ENCODE measurements at regions not wholly inside any gene's neighbourhood (a gene's known extent, or its start where the extent isn't known, plus 50 kb on each side); places are given as distances from the start of the nearest gene placed in this dataset.

DNA sequence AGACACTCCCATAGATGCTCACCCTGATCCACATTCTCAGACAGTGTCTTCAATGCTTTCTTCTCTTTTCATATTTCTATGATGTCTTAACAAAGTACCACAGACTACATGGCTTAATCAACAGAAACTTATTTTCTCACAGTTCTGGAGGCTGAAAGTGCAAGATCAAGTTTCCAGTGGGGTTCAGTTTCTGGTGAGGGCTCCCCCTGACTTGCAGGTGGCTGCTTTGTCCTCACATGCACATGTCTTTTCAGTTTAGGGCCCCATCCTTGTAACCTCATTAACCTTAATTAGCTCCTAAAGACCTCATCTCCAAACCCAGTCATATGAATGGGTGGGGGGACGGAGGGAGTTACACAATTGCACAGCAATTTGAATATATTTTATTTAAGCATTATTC is 335.8 kb downstream of the AASDHPPT start:
- CTCF ChIA-PET, result no interaction called here
- WGBS (ENCODE audit: insufficient coverage), result no CpG with 5 or more reads among the region's 1 CpG

DNA sequence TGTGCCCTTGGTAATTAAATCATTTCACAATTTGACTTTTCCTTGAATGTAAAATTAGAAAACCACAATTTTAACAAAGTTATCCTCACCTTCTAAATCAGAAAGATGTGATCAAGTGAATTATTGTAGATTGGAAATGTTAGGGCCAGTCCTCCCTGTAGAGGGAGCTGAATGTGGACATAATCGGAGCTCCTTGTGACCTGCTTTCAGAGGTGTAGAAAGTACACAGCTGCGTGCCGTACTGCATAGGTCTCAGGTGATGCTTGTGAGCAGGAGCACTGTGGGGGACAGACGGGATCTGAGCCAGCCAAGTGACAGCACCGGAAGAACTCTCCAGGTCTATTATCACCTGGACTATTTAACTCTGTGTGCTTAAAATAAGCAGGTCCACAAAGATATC is 338.0 kb downstream of the AASDHPPT start:
- Histone ChIP-seq H3K4me1 (ENCODE audit: control extremely low read depth in 1 of 4, control insufficient read depth in 4 of 4, insufficient read depth in 4 of 4, low read length in 3 of 4) (no peaks in the 10 kb centered on the region), H3K9me3 (ENCODE audit: control extremely low read depth in 1 of 5, control insufficient read depth in 4 of 5, insufficient read depth in 2 of 5, low read depth in 1 of 5, low read length in 4 of 5) (no peaks in the 10 kb centered on the region), H3K27me3 (replicated peaks in 2 of 5; ENCODE audit: control insufficient read depth in 4 of 5, insufficient read depth in 5 of 5, low read length in 4 of 5) (no peaks in the 10 kb centered on the region), H3K36me3 (ENCODE audit: control insufficient read depth in 4 of 4, insufficient read depth in 4 of 4, low read length in 3 of 4) (no peaks in the 10 kb centered on the region), H3K4me3 (ENCODE audit: control insufficient read depth in 1 of 7, extremely low read depth in 1 of 7, insufficient read depth in 4 of 7, low read depth in 2 of 7, low read length in 6 of 7) (no peak overlapping the region), H3K27ac (ENCODE audit: insufficient read depth in 1 of 2, low read depth in 1 of 2, low read length in 2 of 2, poor library complexity in 1 of 2, severe bottlenecking in 2 of 2) (no peak overlapping the region)
- WGBS (ENCODE audit: insufficient coverage), result 96% methylated on average over 5 of the region's 5 CpGs
- DNase-seq, result no peak
- ChIA-PET POLR2A (no interaction called here), CTCF (no interaction called here)

More for the DNA sequence above, 335.8 kb downstream of the AASDHPPT start:
- no peaks in the 10 kb centered on the region for H3K27me3 ChIP-seq (replicated peaks in 2 of 5; ENCODE audit: control insufficient read depth in 4 of 5, insufficient read depth in 5 of 5, low read length in 4 of 5)
- DNase-seq, result no peak
- H3K27ac ChIP-seq (ENCODE audit: insufficient read depth in 1 of 2, low read depth in 1 of 2, low read length in 2 of 2, poor library complexity in 1 of 2, severe bottlenecking in 2 of 2), result no peak overlapping the region
- H3K4me1 ChIP-seq (ENCODE audit: control extremely low read depth in 1 of 4, control insufficient read depth in 4 of 4, insufficient read depth in 4 of 4, low read length in 3 of 4), result no peaks in the 10 kb centered on the region
- POLR2A ChIA-PET, result interaction anchor here (0.6 kb wide), 1 partner anchor 614 kb away, joined by 4 read pairs; no protein-coding TSS in a partner anchor
- no peak overlapping the region for H3K4me3 ChIP-seq (ENCODE audit: control insufficient read depth in 1 of 7, extremely low read depth in 1 of 7, insufficient read depth in 4 of 7, low read depth in 2 of 7, low read length in 6 of 7)
- H3K9me3 ChIP-seq (ENCODE audit: control extremely low read depth in 1 of 5, control insufficient read depth in 4 of 5, insufficient read depth in 2 of 5, low read depth in 1 of 5, low read length in 4 of 5), result no peaks in the 10 kb centered on the region
- H3K36me3 ChIP-seq (ENCODE audit: control insufficient read depth in 4 of 4, insufficient read depth in 4 of 4, low read length in 3 of 4), result no peaks in the 10 kb centered on the region

DNA sequence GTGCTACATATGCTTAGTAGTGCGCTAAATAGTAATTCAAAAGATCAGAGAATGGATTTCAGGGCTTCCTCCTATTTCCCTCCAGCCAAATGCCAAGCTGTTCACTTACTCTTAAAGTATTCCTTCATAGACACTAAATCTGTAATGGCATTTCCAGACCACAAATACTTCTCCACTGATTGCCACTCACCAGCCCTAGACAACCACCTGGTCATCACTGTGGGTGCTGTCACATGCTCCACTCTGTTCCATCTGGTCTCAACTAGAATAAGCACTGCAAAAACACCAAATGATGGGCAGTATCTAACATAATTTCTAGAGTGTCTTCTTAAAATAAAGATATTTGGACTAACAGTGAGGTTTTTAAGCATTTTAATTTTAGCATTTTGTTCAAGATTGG is 341.3 kb downstream of the AASDHPPT start:
- WGBS (ENCODE audit: insufficient coverage), result no CpG with 5 or more reads among the region's 1 CpG
- Histone ChIP-seq H3K9me3 (ENCODE audit: control extremely low read depth in 1 of 5, control insufficient read depth in 4 of 5, insufficient read depth in 2 of 5, low read depth in 1 of 5, low read length in 4 of 5) (no peaks in the 10 kb centered on the region), H3K27ac (ENCODE audit: insufficient read depth in 1 of 2, low read depth in 1 of 2, low read length in 2 of 2, poor library complexity in 1 of 2, severe bottlenecking in 2 of 2) (no peak overlapping the region), H3K4me3 (ENCODE audit: control insufficient read depth in 1 of 7, extremely low read depth in 1 of 7, insufficient read depth in 4 of 7, low read depth in 2 of 7, low read length in 6 of 7) (no peak overlapping the region), H3K27me3 (replicated peaks in 2 of 5; ENCODE audit: control insufficient read depth in 4 of 5, insufficient read depth in 5 of 5, low read length in 4 of 5) (no peaks in the 10 kb centered on the region), H3K36me3 (ENCODE audit: control insufficient read depth in 4 of 4, insufficient read depth in 4 of 4, low read length in 3 of 4) (no peaks in the 10 kb centered on the region), H3K4me1 (ENCODE audit: control extremely low read depth in 1 of 4, control insufficient read depth in 4 of 4, insufficient read depth in 4 of 4, low read length in 3 of 4) (no peaks in the 10 kb centered on the region)
- POLR2A ChIA-PET, result no interaction called here
- DNase-seq, result no peak
- CTCF ChIA-PET, result no interaction called here

DNA sequence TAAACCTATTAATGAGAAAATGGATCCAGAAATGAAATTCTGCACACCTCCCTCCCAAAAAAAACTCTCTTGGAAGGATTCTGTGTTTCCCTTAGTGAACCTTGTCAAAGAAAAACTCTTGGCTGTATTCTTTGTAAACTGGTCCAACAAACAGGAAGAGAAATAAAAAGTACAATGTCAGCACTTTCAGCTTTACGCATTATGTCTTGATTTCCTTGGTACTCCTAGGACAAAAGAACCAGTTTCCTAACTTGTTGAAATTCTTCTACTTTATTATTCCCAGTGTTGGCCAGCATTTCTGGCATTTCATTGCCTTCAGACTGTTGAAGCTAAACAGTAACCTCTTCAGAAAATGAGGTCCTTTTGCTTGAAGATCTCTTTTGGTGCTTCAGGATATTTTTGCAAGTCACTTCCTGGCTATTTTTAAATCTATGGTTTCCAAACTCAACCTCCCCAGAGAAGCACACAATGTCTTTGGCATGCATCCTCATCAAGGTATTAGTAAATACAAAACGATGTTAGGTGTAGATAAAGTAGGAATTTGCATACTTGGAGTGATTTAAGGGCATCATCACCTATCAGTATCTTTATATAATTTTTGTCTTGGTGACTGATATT is 342.7 kb downstream of the AASDHPPT start:
- 83% methylated on average over 1 of the region's 2 CpGs for WGBS (ENCODE audit: insufficient coverage)
- POLR2A ChIA-PET, result no interaction called here
- H3K27ac ChIP-seq (ENCODE audit: insufficient read depth in 1 of 2, low read depth in 1 of 2, low read length in 2 of 2, poor library complexity in 1 of 2, severe bottlenecking in 2 of 2), result no peak overlapping the region
- H3K4me3 ChIP-seq (ENCODE audit: control insufficient read depth in 1 of 7, extremely low read depth in 1 of 7, insufficient read depth in 4 of 7, low read depth in 2 of 7, low read length in 6 of 7), result no peak overlapping the region
- no peaks in the 10 kb centered on the region for H3K27me3 ChIP-seq (replicated peaks in 2 of 5; ENCODE audit: control insufficient read depth in 4 of 5, insufficient read depth in 5 of 5, low read length in 4 of 5)
- DNase-seq, result no peak
- H3K9me3 ChIP-seq (ENCODE audit: control extremely low read depth in 1 of 5, control insufficient read depth in 4 of 5, insufficient read depth in 2 of 5, low read depth in 1 of 5, low read length in 4 of 5), result no peaks in the 10 kb centered on the region
- no peaks in the 10 kb centered on the region for H3K4me1 ChIP-seq (ENCODE audit: control extremely low read depth in 1 of 4, control insufficient read depth in 4 of 4, insufficient read depth in 4 of 4, low read length in 3 of 4)
- CTCF ChIA-PET, result no interaction called here
- H3K36me3 ChIP-seq (ENCODE audit: control insufficient read depth in 4 of 4, insufficient read depth in 4 of 4, low read length in 3 of 4), result no peaks in the 10 kb centered on the region

DNA sequence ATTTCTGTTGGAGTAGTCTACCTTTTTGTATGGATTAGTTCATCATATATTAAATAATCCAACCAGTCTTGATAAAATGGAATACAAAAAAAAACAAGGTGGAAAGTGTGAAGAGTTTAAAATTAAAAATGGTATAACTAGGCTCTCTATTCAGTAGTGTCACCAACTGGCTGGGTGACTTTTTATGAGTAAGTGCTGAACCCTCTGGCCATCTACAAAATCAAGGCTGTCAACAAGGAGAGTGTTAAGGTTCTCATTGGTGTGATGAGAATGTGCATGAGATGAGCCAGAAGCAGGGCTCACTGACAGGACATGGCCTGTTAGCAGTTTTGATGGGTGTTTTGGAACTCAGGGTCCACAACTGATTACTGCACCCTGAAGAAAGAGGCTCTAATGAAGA is 343.2 kb downstream of the AASDHPPT start:
- ChIA-PET POLR2A (no interaction called here), CTCF (no interaction called here)
- Histone ChIP-seq H3K4me1 (ENCODE audit: control extremely low read depth in 1 of 4, control insufficient read depth in 4 of 4, insufficient read depth in 4 of 4, low read length in 3 of 4) (no peaks in the 10 kb centered on the region), H3K27ac (ENCODE audit: insufficient read depth in 1 of 2, low read depth in 1 of 2, low read length in 2 of 2, poor library complexity in 1 of 2, severe bottlenecking in 2 of 2) (no peak overlapping the region), H3K36me3 (ENCODE audit: control insufficient read depth in 4 of 4, insufficient read depth in 4 of 4, low read length in 3 of 4) (no peaks in the 10 kb centered on the region), H3K9me3 (ENCODE audit: control extremely low read depth in 1 of 5, control insufficient read depth in 4 of 5, insufficient read depth in 2 of 5, low read depth in 1 of 5, low read length in 4 of 5) (no peaks in the 10 kb centered on the region), H3K4me3 (ENCODE audit: control insufficient read depth in 1 of 7, extremely low read depth in 1 of 7, insufficient read depth in 4 of 7, low read depth in 2 of 7, low read length in 6 of 7) (no peak overlapping the region), H3K27me3 (replicated peaks in 2 of 5; ENCODE audit: control insufficient read depth in 4 of 5, insufficient read depth in 5 of 5, low read length in 4 of 5) (no peaks in the 10 kb centered on the region)
- no peak for DNase-seq

DNA sequence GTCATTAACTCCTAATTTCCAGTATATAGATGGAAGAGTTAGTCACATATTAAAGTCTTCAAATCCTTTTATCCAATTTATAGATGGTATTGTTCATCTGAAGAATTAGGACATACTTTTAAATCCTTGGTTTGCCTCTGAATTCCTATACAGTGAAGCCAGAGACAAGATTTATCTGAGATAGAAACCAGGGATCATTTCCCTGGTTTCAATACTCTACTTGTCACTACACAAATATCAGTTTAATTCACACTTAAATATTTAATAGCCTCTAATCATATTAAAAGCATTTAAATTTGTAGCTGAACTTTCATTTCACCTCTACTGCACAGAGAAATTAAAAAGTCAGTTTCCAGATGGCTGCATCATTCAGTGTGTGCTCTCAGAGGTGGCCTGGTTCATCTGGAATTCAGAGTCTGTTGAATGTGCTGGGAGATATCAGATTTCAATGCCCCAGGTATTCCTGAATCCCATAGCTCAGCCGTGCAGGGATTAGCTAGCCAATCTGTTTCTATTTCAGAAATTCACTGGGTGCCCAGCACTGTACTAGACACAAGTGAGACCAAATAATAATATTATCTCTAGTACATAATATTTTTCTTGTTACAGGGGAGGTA is 344.3 kb downstream of the AASDHPPT start:
- Histone ChIP-seq H3K9me3 (ENCODE audit: control extremely low read depth in 1 of 5, control insufficient read depth in 4 of 5, insufficient read depth in 2 of 5, low read depth in 1 of 5, low read length in 4 of 5) (no peaks in the 10 kb centered on the region), H3K27me3 (replicated peaks in 2 of 5; ENCODE audit: control insufficient read depth in 4 of 5, insufficient read depth in 5 of 5, low read length in 4 of 5) (no peaks in the 10 kb centered on the region), H3K4me3 (ENCODE audit: control insufficient read depth in 1 of 7, extremely low read depth in 1 of 7, insufficient read depth in 4 of 7, low read depth in 2 of 7, low read length in 6 of 7) (no peak overlapping the region), H3K27ac (ENCODE audit: insufficient read depth in 1 of 2, low read depth in 1 of 2, low read length in 2 of 2, poor library complexity in 1 of 2, severe bottlenecking in 2 of 2) (no peak overlapping the region), H3K36me3 (ENCODE audit: control insufficient read depth in 4 of 4, insufficient read depth in 4 of 4, low read length in 3 of 4) (no peaks in the 10 kb centered on the region), H3K4me1 (ENCODE audit: control extremely low read depth in 1 of 4, control insufficient read depth in 4 of 4, insufficient read depth in 4 of 4, low read length in 3 of 4) (no peaks in the 10 kb centered on the region)
- no peak for DNase-seq
- no CpG with 5 or more reads among the region's 1 CpG for WGBS (ENCODE audit: insufficient coverage)
- POLR2A ChIA-PET, result no interaction called here
- CTCF ChIA-PET, result no interaction called here

DNA sequence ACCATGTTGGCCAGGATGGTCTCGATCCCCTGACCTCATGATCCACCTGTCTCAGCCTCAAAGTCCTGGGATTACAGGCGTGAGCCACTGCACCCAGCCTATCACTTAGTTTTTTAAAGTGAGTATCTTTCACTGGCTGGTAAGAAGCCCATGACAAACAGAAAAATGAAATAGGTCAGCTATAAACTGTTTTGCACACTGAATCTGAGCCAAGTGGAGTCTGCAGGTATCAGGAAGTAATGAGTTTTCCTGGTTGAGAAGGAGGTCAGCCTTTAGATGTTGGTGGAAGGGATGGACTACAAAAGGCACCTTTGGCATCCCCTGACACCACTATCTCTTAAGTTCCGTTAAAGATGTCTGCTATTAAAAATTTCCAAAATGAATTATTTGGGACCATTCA is 345.1 kb downstream of the AASDHPPT start:
- POLR2A ChIA-PET, result no interaction called here
- H3K27me3 ChIP-seq (replicated peaks in 2 of 5; ENCODE audit: control insufficient read depth in 4 of 5, insufficient read depth in 5 of 5, low read length in 4 of 5), result no peaks in the 10 kb centered on the region
- no peaks in the 10 kb centered on the region for H3K36me3 ChIP-seq (ENCODE audit: control insufficient read depth in 4 of 4, insufficient read depth in 4 of 4, low read length in 3 of 4)
- no peaks in the 10 kb centered on the region for H3K4me1 ChIP-seq (ENCODE audit: control extremely low read depth in 1 of 4, control insufficient read depth in 4 of 4, insufficient read depth in 4 of 4, low read length in 3 of 4)
- no peak overlapping the region for H3K4me3 ChIP-seq (ENCODE audit: control insufficient read depth in 1 of 7, extremely low read depth in 1 of 7, insufficient read depth in 4 of 7, low read depth in 2 of 7, low read length in 6 of 7)
- no peaks in the 10 kb centered on the region for H3K9me3 ChIP-seq (ENCODE audit: control extremely low read depth in 1 of 5, control insufficient read depth in 4 of 5, insufficient read depth in 2 of 5, low read depth in 1 of 5, low read length in 4 of 5)
- CTCF ChIA-PET, result no interaction called here
- H3K27ac ChIP-seq (ENCODE audit: insufficient read depth in 1 of 2, low read depth in 1 of 2, low read length in 2 of 2, poor library complexity in 1 of 2, severe bottlenecking in 2 of 2), result no peak overlapping the region
- WGBS (ENCODE audit: insufficient coverage), result 100% methylated on average over 1 of the region's 3 CpGs
- DNase-seq, result no peak

All from common myeloid progenitor, CD34-positive (primary cell).